Activated CD8-positive, alpha-beta T cell treated with anti-CD3 and anti-CD28 coated beads for 36 hours (primary cell): ENCODE measurements at regions not wholly inside any gene's neighbourhood (a gene's known extent, or its start where the extent isn't known, plus 50 kb on each side); places are given as distances from the start of the nearest gene placed in this dataset.

Experiments used
- ATAC-seq: fragments of 200-7000 bp; cut with Tn5 transposase; one replicate; pipeline ENCODE4 v1.10.0; 2021; ENCODE audit warnings: mild to moderate bottlenecking, moderate library complexity
- CTCF ChIA-PET: fragments of 350-600 bp; sonication (Branson Sonifier 250); formaldehyde crosslinking; loops from one replicate; lab custom pipeline; 2021; ENCODE audit warnings: antibody characterized with exemption; lab: Charles Lee
- POLR2A ChIA-PET: fragments of 350-600 bp; sonication (Branson Sonifier 250); formaldehyde crosslinking; loops from one replicate; lab custom pipeline; 2021; ENCODE audit warnings: antibody characterized with exemption; lab: Charles Lee
- DNase-seq: peaks from one replicate; pipeline ENCODE4 v3.0.0-alpha.2; 2020
- H3K27ac Mint-ChIP-seq: one replicate; pipeline ENCODE4 v1.8.0; 2021; ENCODE audit warnings: mild to moderate bottlenecking, mixed read lengths
- H3K27me3 Mint-ChIP-seq: one replicate; pipeline ENCODE4 v1.8.0; 2021; ENCODE audit warnings: mixed read lengths
- H3K36me3 Mint-ChIP-seq: one replicate; pipeline ENCODE4 v1.8.0; 2021; ENCODE audit warnings: low read depth, mixed read lengths
- H3K4me1 Mint-ChIP-seq: one replicate; pipeline ENCODE4 v1.8.0; 2021; ENCODE audit warnings: low read depth, mixed read lengths
- H3K4me3 Mint-ChIP-seq: one replicate; pipeline ENCODE4 v1.8.0; 2021; ENCODE audit warnings: mild to moderate bottlenecking, moderate library complexity, mixed read lengths
- H3K9me3 Mint-ChIP-seq: one replicate; pipeline ENCODE4 v1.8.0; 2021; ENCODE audit warnings: mixed read lengths
- CTCF ChIP-seq: fragments of 200-600 bp; IDR thresholded peaks from one replicate; pipeline ENCODE4 v1.8.0; 2022; ENCODE audit warnings: antibody characterized with exemption, mild to moderate bottlenecking
- intact Hi-C: fragments of 100-400 bp; cut with micrococcal nuclease; formaldehyde crosslinking; loops from one replicate; pipeline ENCODE4 v1.10.0; 2022

- Mint-ChIP-seq H3K27ac (no peak overlapping the region), H3K9me3 (no peaks in the 10 kb centered on the region), H3K4me1 (no peaks in the 10 kb centered on the region), H3K36me3 (no peaks in the 10 kb centered on the region), H3K4me3 (no peak overlapping the region), H3K27me3 (no peaks in the 10 kb centered on the region)
- ChIA-PET CTCF (interaction anchor here (0.6 kb wide), 1 partner anchor 62 kb away, joined by 3 read pairs; no protein-coding TSS in a partner anchor), POLR2A (no interaction called here)
- TF ChIP-seq CTCF = no peak
- DNase-seq = no peak
- ATAC-seq = no peak
- intact Hi-C loops = no loop called here
Observed at GRCh38 chr14:38405851-38406635, 150.2 kb upstream of the CLEC14A start.

GRCh38 chr14:38404616-38405015 lies 148.7 kb upstream of the CLEC14A start:
- TF ChIP-seq CTCF = no peak
- DNase-seq (no peak), ATAC-seq (no peak)
- POLR2A ChIA-PET = interaction anchor here (0.5 kb wide), 1 partner anchor 869 kb away, joined by 5 read pairs; no protein-coding TSS in a partner anchor
- Mint-ChIP-seq H3K4me1 (no peaks in the 10 kb centered on the region), H3K27me3 (no peaks in the 10 kb centered on the region), H3K36me3 (no peaks in the 10 kb centered on the region), H3K9me3 (no peaks in the 10 kb centered on the region), H3K27ac (no peak overlapping the region), H3K4me3 (no peak overlapping the region)
- intact Hi-C loops = no loop called here
- CTCF ChIA-PET = no interaction called here

GRCh38 chr14:38404100-38404541 lies 148.2 kb upstream of the CLEC14A start:
- no peak for DNase-seq
- ATAC-seq = no peak
- intact Hi-C loops = no loop called here
- TF ChIP-seq CTCF = no peak
- Mint-ChIP-seq H3K4me1 (no peaks in the 10 kb centered on the region), H3K36me3 (no peaks in the 10 kb centered on the region), H3K4me3 (no peak overlapping the region), H3K9me3 (no peaks in the 10 kb centered on the region), H3K27me3 (no peaks in the 10 kb centered on the region), H3K27ac (no peak overlapping the region)
- ChIA-PET POLR2A (no interaction called here), CTCF (no interaction called here)

GRCh38 chr14:38400751-38401150 lies 144.9 kb upstream of the CLEC14A start:
- H3K4me1 Mint-ChIP-seq = no peaks in the 10 kb centered on the region
- no peaks in the 10 kb centered on the region for H3K36me3 Mint-ChIP-seq
- no peak overlapping the region for H3K4me3 Mint-ChIP-seq
- ATAC-seq (no peak), DNase-seq (no peak)
- ChIA-PET CTCF (no interaction called here), POLR2A (no interaction called here)
- no peak overlapping the region for H3K27ac Mint-ChIP-seq
- no peaks in the 10 kb centered on the region for H3K27me3 Mint-ChIP-seq
- H3K9me3 Mint-ChIP-seq = no peaks in the 10 kb centered on the region
- TF ChIP-seq CTCF = no peak
- intact Hi-C loops = no loop called here

DNA sequence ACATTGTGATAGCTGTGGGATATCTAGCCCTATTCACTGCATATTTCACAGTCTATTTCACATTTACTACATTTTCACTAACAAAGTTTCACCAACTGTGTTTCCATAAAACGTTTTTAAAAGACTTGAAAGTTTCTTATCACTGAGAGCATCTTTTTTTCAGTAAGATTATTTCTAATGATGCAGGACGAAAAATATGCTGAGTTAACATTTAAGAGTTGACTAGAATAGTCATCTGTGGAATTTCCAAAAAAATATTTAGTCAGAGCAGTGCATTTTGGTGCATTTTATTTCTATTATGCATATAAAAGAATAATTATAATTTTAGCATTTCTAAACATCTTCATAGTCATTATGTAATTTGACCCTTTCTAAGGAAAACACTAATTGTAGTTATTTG lies 143.8 kb upstream of the CLEC14A start:
- DNase-seq (no peak), ATAC-seq (no peak)
- CTCF ChIA-PET = no interaction called here
- no peaks in the 10 kb centered on the region for H3K9me3 Mint-ChIP-seq
- H3K36me3 Mint-ChIP-seq = no peaks in the 10 kb centered on the region
- no peaks in the 10 kb centered on the region for H3K27me3 Mint-ChIP-seq
- intact Hi-C loops = no loop called here
- H3K4me1 Mint-ChIP-seq = no peaks in the 10 kb centered on the region
- TF ChIP-seq CTCF = no peak
- no peak overlapping the region for H3K27ac Mint-ChIP-seq
- POLR2A ChIA-PET = no interaction called here
- no peak overlapping the region for H3K4me3 Mint-ChIP-seq
